ENCODE measurements at regions not wholly inside any gene's neighbourhood (a gene's known extent, or its start where the extent isn't known, plus 50 kb on each side); places are given as distances from the start of the nearest gene placed in this dataset.

DNA sequence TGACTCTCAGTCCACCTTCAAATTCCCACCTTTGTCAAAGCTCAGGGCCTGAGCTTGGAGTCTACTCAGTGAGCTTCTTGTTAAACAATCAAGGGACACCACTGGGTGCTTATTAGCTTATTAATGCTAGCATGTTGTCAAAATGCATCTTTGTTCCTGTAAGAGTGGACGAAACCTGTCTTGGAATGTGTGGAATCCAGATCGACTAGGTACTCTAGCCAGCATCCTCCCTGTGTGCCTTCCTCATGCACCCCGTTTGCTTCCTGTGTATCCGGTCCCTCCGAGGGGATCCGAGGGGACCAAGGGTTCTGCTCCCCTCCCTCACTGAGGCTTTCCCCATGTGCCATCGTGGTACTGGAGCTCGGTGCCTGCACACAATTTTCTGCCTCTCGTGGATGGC is 75.7 kb upstream of the UBE3A start:
- TF ChIP-seq, protein P1, sequence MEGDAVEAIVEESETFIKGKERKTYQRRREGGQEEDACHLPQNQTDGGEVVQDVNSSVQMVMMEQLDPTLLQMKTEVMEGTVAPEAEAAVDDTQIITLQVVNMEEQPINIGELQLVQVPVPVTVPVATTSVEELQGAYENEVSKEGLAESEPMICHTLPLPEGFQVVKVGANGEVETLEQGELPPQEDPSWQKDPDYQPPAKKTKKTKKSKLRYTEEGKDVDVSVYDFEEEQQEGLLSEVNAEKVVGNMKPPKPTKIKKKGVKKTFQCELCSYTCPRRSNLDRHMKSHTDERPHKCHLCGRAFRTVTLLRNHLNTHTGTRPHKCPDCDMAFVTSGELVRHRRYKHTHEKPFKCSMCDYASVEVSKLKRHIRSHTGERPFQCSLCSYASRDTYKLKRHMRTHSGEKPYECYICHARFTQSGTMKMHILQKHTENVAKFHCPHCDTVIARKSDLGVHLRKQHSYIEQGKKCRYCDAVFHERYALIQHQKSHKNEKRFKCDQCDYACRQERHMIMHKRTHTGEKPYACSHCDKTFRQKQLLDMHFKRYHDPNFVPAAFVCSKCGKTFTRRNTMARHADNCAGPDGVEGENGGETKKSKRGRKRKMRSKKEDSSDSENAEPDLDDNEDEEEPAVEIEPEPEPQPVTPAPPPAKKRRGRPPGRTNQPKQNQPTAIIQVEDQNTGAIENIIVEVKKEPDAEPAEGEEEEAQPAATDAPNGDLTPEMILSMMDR (IDR thresholded peaks at IDR 0.05; ENCODE audit: insufficient read depth, low read length, poor library complexity, severe bottlenecking): no peak
- TF ChIP-seq EZH2phosphoT487 (conservative IDR thresholded peaks at IDR 0.05; ENCODE audit: low read length): no peak

Measured in SU-DHL-6 (cell line).